Mucosa of descending colon (tissue), 3 donors: ENCODE measurements at regions not wholly inside any gene's neighbourhood (a gene's known extent, or its start where the extent isn't known, plus 50 kb on each side); places are given as distances from the start of the nearest gene placed in this dataset.

Experiments
- ATAC-seq: fragments of 200-7000 bp; cut with Tn5 transposase; one replicate; pipeline ENCODE4 v1.9.1; 2020; ENCODE audit warnings: mild to moderate bottlenecking, moderate library complexity
- DNase-seq, 3 donors: peaks; one replicate each; pipeline ENCODE4 v3.0.0-alpha.2; 2020
- H3K36me3 ChIP-seq: fragments of 200-600 bp; one replicate; pipeline ENCODE4 v1.8.0; 2021; ENCODE audit warnings: low read depth, mild to moderate bottlenecking
- H3K4me1 ChIP-seq: fragments of 200-600 bp; one replicate; pipeline ENCODE4 v1.8.0; 2021; ENCODE audit warnings: low read depth, mild to moderate bottlenecking
- H3K4me3 ChIP-seq: fragments of 200-600 bp; one replicate; pipeline ENCODE4 v1.8.0; 2021; ENCODE audit warnings: mild to moderate bottlenecking
- H3K9me3 ChIP-seq: fragments of 200-600 bp; one replicate; pipeline ENCODE4 v1.8.0; 2021; ENCODE audit warnings: mild to moderate bottlenecking
- CTCF ChIP-seq: fragments of 200-600 bp; IDR thresholded peaks from one replicate; pipeline ENCODE4 v1.8.0; 2022; ENCODE audit warnings: antibody characterized with exemption, mild to moderate bottlenecking
- intact Hi-C, 2 donors: fragments of 100-400 bp; cut with DNase I in 1 of 2; cut with micrococcal nuclease in 1 of 2; formaldehyde crosslinking; loops; one replicate each; pipeline versions ENCODE4 v1.11.0 to v1.11.1; 2022; cut with DNase I, micrococcal nuclease
- donor health status: DM: no; HTN: no; CAD: no; lungs with moderate emphysema.
- donor health status: DM: no; HTN: no; CAD: no.
- donor health status: DM: no; HTN: yes; CAD: no.

GRCh38 chr5:4832471-4832870 is 307.7 kb upstream of the ADAMTS16 start:
- DNase-seq (no peak), ATAC-seq (no peak)
- intact Hi-C loops, result no loop called here
- H3K9me3 ChIP-seq, result peaks cover 3% of the 10 kb centered on the region
- H3K36me3 ChIP-seq, result no peaks in the 10 kb centered on the region
- TF ChIP-seq CTCF, result no peak
- H3K4me1 ChIP-seq, result no peaks in the 10 kb centered on the region
- H3K4me3 ChIP-seq, result no peak overlapping the region

DNA sequence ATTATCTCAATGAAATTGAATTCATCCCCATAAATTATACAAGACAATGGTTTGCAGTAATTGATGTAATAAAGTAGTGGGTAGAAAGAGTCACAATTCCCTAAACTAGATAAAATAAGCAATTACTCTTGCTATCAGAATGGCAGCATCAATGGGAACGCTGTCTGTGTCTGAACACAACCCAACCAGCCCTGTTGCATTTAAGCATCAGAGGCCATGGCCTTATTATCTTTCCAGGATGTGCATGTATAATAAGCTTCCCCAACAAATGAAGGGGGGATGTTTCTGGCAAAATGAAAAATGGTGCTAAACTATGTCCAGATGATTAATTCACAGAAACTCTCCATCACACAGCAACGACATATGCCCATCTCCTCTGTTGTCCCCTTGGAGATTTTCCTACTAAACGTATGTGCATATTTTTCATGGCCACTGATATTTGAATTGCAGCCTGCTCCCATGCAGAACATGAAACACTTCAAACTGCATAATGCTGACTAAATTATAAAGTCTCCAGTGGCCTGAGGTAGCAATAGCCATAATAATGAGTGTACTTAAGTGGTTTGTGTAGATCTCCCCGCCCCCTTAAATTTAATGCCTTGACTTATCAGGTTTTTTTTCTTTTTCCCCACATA is 306.9 kb upstream of the ADAMTS16 start:
- no peaks in the 10 kb centered on the region for H3K36me3 ChIP-seq
- H3K9me3 ChIP-seq, result peaks cover 7% of the 10 kb centered on the region
- no peak for TF ChIP-seq CTCF
- ATAC-seq (no peak), DNase-seq (no peak)
- no peak overlapping the region for H3K4me3 ChIP-seq
- H3K4me1 ChIP-seq, result no peaks in the 10 kb centered on the region
- intact Hi-C loops, result no loop called here

DNA sequence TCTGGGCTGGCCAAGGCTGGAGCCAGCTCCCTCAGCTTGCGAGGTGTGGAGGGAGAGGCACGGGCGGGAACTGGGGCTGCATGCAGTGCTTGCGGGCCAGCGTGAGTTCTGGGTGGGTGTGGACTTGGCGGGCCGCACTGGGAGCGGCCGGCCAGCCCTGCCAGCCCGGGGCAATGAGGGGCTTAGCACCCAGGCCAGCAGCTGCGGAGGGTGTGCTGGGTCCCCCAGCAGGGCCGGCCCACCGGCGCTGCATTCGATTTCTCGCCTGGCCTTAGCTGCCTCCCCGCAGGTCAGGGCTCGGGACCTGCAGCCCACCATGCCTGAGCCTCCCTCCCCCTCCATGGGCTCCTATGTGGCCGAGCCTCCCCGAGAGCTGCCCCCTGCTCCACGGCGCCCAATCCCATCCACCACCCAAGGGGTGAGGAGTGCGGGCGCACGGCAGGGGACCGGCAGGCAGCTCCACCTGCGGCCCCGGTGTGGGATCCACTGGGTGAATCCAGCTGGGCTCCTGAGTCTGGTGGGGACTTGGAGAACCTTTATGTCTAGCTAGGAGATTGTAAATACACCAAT is 302.6 kb upstream of the ADAMTS16 start:
- no peak overlapping the region for H3K4me3 ChIP-seq
- no peaks in the 10 kb centered on the region for H3K4me1 ChIP-seq
- intact Hi-C loops, result no loop called here
- DNase-seq (no peak), ATAC-seq (no peak)
- TF ChIP-seq CTCF, result no peak
- peaks cover 7% of the 10 kb centered on the region for H3K9me3 ChIP-seq
- no peaks in the 10 kb centered on the region for H3K36me3 ChIP-seq

DNA sequence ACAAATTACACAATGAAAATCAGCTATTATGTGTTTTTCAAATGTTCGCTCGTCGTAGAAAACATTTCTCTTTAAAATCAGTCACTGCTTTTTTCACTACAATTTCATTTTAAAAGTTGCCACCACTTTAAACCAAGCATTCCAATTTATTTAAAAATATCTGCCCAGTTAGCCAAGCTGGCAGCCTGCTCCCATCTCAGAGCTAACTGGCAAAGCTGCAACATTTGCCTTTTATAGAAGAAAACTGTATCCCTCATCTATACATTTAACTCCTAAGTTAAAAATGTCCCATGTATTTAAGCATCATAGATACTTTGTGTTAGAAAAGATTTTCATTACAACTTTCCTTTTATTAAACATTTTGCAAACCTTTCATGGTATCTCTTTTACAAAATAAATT is 294.9 kb upstream of the ADAMTS16 start:
- Histone ChIP-seq H3K4me1 (no peaks in the 10 kb centered on the region), H3K4me3 (no peak overlapping the region), H3K9me3 (no peaks in the 10 kb centered on the region), H3K36me3 (no peaks in the 10 kb centered on the region)
- TF ChIP-seq CTCF, result no peak
- ATAC-seq (no peak), DNase-seq (no peak)
- intact Hi-C loops, result no loop called here

DNA sequence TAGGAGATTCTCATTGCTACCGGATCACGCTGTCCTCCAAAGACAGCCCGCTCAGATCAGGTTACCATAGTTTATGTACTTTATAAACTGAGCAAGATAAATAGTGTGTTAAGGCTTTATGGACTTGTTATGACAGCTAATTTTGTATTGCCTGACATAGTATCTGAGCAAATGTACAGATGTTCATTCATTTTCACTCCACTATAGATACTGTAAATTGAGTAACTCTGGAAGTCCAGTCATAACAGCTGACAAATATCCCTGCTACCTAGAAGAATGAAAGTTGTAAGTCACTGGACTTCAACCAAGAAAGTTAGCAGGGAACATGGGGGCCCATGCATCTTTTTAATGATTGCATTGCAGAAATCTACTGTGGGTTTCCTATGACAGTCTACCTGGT is 292.4 kb upstream of the ADAMTS16 start:
- Histone ChIP-seq H3K4me1 (no peaks in the 10 kb centered on the region), H3K4me3 (no peak overlapping the region), H3K36me3 (no peaks in the 10 kb centered on the region), H3K9me3 (no peaks in the 10 kb centered on the region)
- intact Hi-C loops, result no loop called here
- no peak for TF ChIP-seq CTCF
- ATAC-seq, result no peak
- DNase-seq, result no peak

DNA sequence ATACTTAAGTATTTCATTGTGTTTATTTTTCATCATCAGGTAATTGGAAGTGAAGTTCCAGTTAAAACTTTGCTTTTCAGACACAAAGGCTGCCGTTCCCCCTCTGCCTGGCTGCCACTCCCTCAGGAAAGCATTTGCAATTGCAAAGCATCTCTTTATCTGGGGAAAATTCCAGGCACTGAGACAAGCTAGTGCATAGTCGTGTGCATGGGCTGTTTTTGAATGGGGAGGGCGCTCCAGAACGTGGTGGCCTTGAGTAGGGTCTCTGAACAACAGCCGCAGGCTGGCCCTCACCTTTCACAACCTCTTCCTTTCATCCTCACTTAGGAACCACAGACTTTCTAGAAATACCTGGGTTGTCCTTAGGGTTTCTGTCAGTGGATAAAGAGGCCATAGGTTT is 285.1 kb upstream of the ADAMTS16 start:
- intact Hi-C loops, result no loop called here
- no peak for ATAC-seq
- no peak overlapping the region for H3K4me3 ChIP-seq

More for the DNA sequence above, 285.1 kb upstream of the ADAMTS16 start:
- no peak for TF ChIP-seq CTCF
- Histone ChIP-seq H3K4me1 (no peaks in the 10 kb centered on the region), H3K9me3 (no peaks in the 10 kb centered on the region), H3K36me3 (no peaks in the 10 kb centered on the region)
- DNase-seq, result no peak
